ENCODE measurements at regions not wholly inside any gene's neighbourhood (a gene's known extent, or its start where the extent isn't known, plus 50 kb on each side); places are given as distances from the start of the nearest gene placed in this dataset.
"Not testable (repeated sequence)": the region's sequence is repeated elsewhere in the genome, so short reads cannot be mapped to it uniquely, and the experiment has no call there.

- ATAC-seq; DNase-seq (ENCODE audit: low spot score): not testable (repeated sequence)
Measured at GRCh38 chr2:90355546-90355945, 1664.1 kb downstream of the RPIA start.

- not testable (repeated sequence) for ATAC-seq; DNase-seq (ENCODE audit: low spot score)
Measured at GRCh38 chr2:90359344-90359743, 1667.9 kb downstream of the RPIA start.

GRCh38 chr2:90359887-90360730, 1668.6 kb downstream of the RPIA start:
- not testable (repeated sequence) for ATAC-seq; DNase-seq (ENCODE audit: low spot score)

GRCh38 chr2:90360731-90361035, 1669.2 kb downstream of the RPIA start:
- not testable (repeated sequence) for ATAC-seq; DNase-seq (ENCODE audit: low spot score)

Measured in left lobe of liver (tissue), 2 donors.